ENCODE measurements at regions not wholly inside any gene's neighbourhood (a gene's known extent, or its start where the extent isn't known, plus 50 kb on each side); places are given as distances from the start of the nearest gene placed in this dataset.

GRCh38 chrX:129125122-129125914 lies 398.0 kb downstream of the SMARCA1 start:
- TF ChIP-seq, protein P1, sequence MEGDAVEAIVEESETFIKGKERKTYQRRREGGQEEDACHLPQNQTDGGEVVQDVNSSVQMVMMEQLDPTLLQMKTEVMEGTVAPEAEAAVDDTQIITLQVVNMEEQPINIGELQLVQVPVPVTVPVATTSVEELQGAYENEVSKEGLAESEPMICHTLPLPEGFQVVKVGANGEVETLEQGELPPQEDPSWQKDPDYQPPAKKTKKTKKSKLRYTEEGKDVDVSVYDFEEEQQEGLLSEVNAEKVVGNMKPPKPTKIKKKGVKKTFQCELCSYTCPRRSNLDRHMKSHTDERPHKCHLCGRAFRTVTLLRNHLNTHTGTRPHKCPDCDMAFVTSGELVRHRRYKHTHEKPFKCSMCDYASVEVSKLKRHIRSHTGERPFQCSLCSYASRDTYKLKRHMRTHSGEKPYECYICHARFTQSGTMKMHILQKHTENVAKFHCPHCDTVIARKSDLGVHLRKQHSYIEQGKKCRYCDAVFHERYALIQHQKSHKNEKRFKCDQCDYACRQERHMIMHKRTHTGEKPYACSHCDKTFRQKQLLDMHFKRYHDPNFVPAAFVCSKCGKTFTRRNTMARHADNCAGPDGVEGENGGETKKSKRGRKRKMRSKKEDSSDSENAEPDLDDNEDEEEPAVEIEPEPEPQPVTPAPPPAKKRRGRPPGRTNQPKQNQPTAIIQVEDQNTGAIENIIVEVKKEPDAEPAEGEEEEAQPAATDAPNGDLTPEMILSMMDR (IDR thresholded peaks at IDR 0.05; ENCODE audit: low read length): no peak
- no peak for TF ChIP-seq EZH2 (IDR thresholded peaks at IDR 0.05; ENCODE audit: borderline replicate concordance, low read length)

Data from OCI-LY1 (cell line).